ENCODE measurements at regions not wholly inside any gene's neighbourhood (a gene's known extent, or its start where the extent isn't known, plus 50 kb on each side); places are given as distances from the start of the nearest gene placed in this dataset.

GRCh38 chr19:13627531-13627930 is 121.3 kb upstream of the CACNA1A start:
- peaks cover 7% of the 10 kb centered on the region for H3K9me3 ChIP-seq (ENCODE audit: control insufficient read depth, insufficient read depth, low read depth, low read length)
- H3K4me1 ChIP-seq (ENCODE audit: control insufficient read depth, insufficient read depth, low read length) = peaks cover 30% of the 10 kb centered on the region
- H3K4me3 ChIP-seq (ENCODE audit: low read depth, low read length) = no peak overlapping the region
- no peak overlapping the region for H3K9ac ChIP-seq (ENCODE audit: low read length)
- no peaks in the 10 kb centered on the region for H3K36me3 ChIP-seq (ENCODE audit: control insufficient read depth, insufficient read depth, low read length)
- H3K27me3 ChIP-seq (ENCODE audit: control insufficient read depth, insufficient read depth, low read length) = peaks cover 21% of the 10 kb centered on the region
- no peak overlapping the region for H3K27ac ChIP-seq (ENCODE audit: low read depth, low read length)

- Histone ChIP-seq H3K4me3 (ENCODE audit: low read depth, low read length) (peak overlapping the region; percentile 48), H3K27ac (ENCODE audit: low read depth, low read length) (peak overlapping the region; percentile 28; the same call in 1 of the 2 replicates), H3K9ac (ENCODE audit: low read length) (peak overlapping the region; percentile 65), H3K27me3 (ENCODE audit: control insufficient read depth, insufficient read depth, low read length) (peaks cover 24% of the 10 kb centered on the region), H3K36me3 (ENCODE audit: control insufficient read depth, insufficient read depth, low read length) (no peaks in the 10 kb centered on the region), H3K4me1 (ENCODE audit: control insufficient read depth, insufficient read depth, low read length) (peaks cover 40% of the 10 kb centered on the region), H3K9me3 (ENCODE audit: control insufficient read depth, insufficient read depth, low read depth, low read length) (no peaks in the 10 kb centered on the region)
Measured at GRCh38 chr19:13623716-13624710, 117.7 kb upstream of the CACNA1A start.

GRCh38 chr19:13622766-13623715 is 116.8 kb upstream of the CACNA1A start:
- Histone ChIP-seq H3K36me3 (ENCODE audit: control insufficient read depth, insufficient read depth, low read length) (no peaks in the 10 kb centered on the region), H3K4me1 (ENCODE audit: control insufficient read depth, insufficient read depth, low read length) (peaks cover 40% of the 10 kb centered on the region), H3K9ac (ENCODE audit: low read length) (peak overlapping the region; percentile 65), H3K27me3 (ENCODE audit: control insufficient read depth, insufficient read depth, low read length) (peaks cover 24% of the 10 kb centered on the region), H3K4me3 (ENCODE audit: low read depth, low read length) (peak overlapping the region; percentile 48; the same call in 1 of the 2 replicates), H3K9me3 (ENCODE audit: control insufficient read depth, insufficient read depth, low read depth, low read length) (no peaks in the 10 kb centered on the region), H3K27ac (ENCODE audit: low read depth, low read length) (peak overlapping the region; percentile 28; the same call in 1 of the 2 replicates)

GRCh38 chr19:13621413-13621812 is 115.1 kb upstream of the CACNA1A start:
- no peaks in the 10 kb centered on the region for H3K36me3 ChIP-seq (ENCODE audit: control insufficient read depth, insufficient read depth, low read length)
- peaks cover 40% of the 10 kb centered on the region for H3K4me1 ChIP-seq (ENCODE audit: control insufficient read depth, insufficient read depth, low read length)
- peaks cover 24% of the 10 kb centered on the region for H3K27me3 ChIP-seq (ENCODE audit: control insufficient read depth, insufficient read depth, low read length)
- no peak overlapping the region; the same call in 1 of the 2 replicates for H3K27ac ChIP-seq (ENCODE audit: low read depth, low read length)
- no peaks in the 10 kb centered on the region for H3K9me3 ChIP-seq (ENCODE audit: control insufficient read depth, insufficient read depth, low read depth, low read length)
- no peak overlapping the region for H3K9ac ChIP-seq (ENCODE audit: low read length)
- no peak overlapping the region for H3K4me3 ChIP-seq (ENCODE audit: low read depth, low read length)

GRCh38 chr19:13619203-13619632 is 112.9 kb upstream of the CACNA1A start:
- Histone ChIP-seq H3K9ac (ENCODE audit: low read length) (no peak overlapping the region), H3K36me3 (ENCODE audit: control insufficient read depth, insufficient read depth, low read length) (no peaks in the 10 kb centered on the region), H3K4me1 (ENCODE audit: control insufficient read depth, insufficient read depth, low read length) (peaks cover 27% of the 10 kb centered on the region), H3K9me3 (ENCODE audit: control insufficient read depth, insufficient read depth, low read depth, low read length) (no peaks in the 10 kb centered on the region), H3K27me3 (ENCODE audit: control insufficient read depth, insufficient read depth, low read length) (peaks cover 19% of the 10 kb centered on the region), H3K27ac (ENCODE audit: low read depth, low read length) (no peak overlapping the region), H3K4me3 (ENCODE audit: low read depth, low read length) (no peak overlapping the region)

GRCh38 chr19:13615890-13616289 is 109.6 kb upstream of the CACNA1A start:
- no peak overlapping the region for H3K27ac ChIP-seq (ENCODE audit: low read depth, low read length)
- H3K9me3 ChIP-seq (ENCODE audit: control insufficient read depth, insufficient read depth, low read depth, low read length) = peaks cover 4% of the 10 kb centered on the region; the same call in 1 of the 2 replicates
- H3K4me3 ChIP-seq (ENCODE audit: low read depth, low read length) = no peak overlapping the region
- no peaks in the 10 kb centered on the region for H3K4me1 ChIP-seq (ENCODE audit: control insufficient read depth, insufficient read depth, low read length)
- no peaks in the 10 kb centered on the region for H3K27me3 ChIP-seq (ENCODE audit: control insufficient read depth, insufficient read depth, low read length)
- no peaks in the 10 kb centered on the region for H3K36me3 ChIP-seq (ENCODE audit: control insufficient read depth, insufficient read depth, low read length)
- no peak overlapping the region for H3K9ac ChIP-seq (ENCODE audit: low read length)

GRCh38 chr19:13613447-13613846 is 107.2 kb upstream of the CACNA1A start:
- no peak overlapping the region for H3K4me3 ChIP-seq (ENCODE audit: low read depth, low read length)
- no peak overlapping the region for H3K9ac ChIP-seq (ENCODE audit: low read length)
- H3K27ac ChIP-seq (ENCODE audit: low read depth, low read length) = no peak overlapping the region
- 0 out of 2 replicates have a peak, but pooled peaks cover 8% of the 10 kb centered on the region for H3K4me1 ChIP-seq (ENCODE audit: control insufficient read depth, insufficient read depth, low read length)
- H3K27me3 ChIP-seq (ENCODE audit: control insufficient read depth, insufficient read depth, low read length) = no peaks in the 10 kb centered on the region
- peaks cover 4% of the 10 kb centered on the region; the same call in 1 of the 2 replicates for H3K9me3 ChIP-seq (ENCODE audit: control insufficient read depth, insufficient read depth, low read depth, low read length)
- no peaks in the 10 kb centered on the region for H3K36me3 ChIP-seq (ENCODE audit: control insufficient read depth, insufficient read depth, low read length)

- Histone ChIP-seq H3K27me3 (ENCODE audit: control insufficient read depth, insufficient read depth, low read length) (no peaks in the 10 kb centered on the region), H3K27ac (ENCODE audit: low read depth, low read length) (no peak overlapping the region), H3K4me1 (ENCODE audit: control insufficient read depth, insufficient read depth, low read length) (0 out of 2 replicates have a peak, but pooled peaks cover 8% of the 10 kb centered on the region)
Measured at GRCh38 chr19:13611596-13611995, 105.3 kb upstream of the CACNA1A start.

GRCh38 chr19:13610039-13610691 is 103.9 kb upstream of the CACNA1A start:
- peaks cover 4% of the 10 kb centered on the region; the same call in 1 of the 2 replicates for H3K9me3 ChIP-seq (ENCODE audit: control insufficient read depth, insufficient read depth, low read depth, low read length)
- H3K4me1 ChIP-seq (ENCODE audit: control insufficient read depth, insufficient read depth, low read length) = 0 out of 2 replicates have a peak, but pooled peaks cover 8% of the 10 kb centered on the region
- no peaks in the 10 kb centered on the region for H3K36me3 ChIP-seq (ENCODE audit: control insufficient read depth, insufficient read depth, low read length)
- no peak overlapping the region for H3K27ac ChIP-seq (ENCODE audit: low read depth, low read length)
- H3K9ac ChIP-seq (ENCODE audit: low read length) = no peak overlapping the region
- H3K4me3 ChIP-seq (ENCODE audit: low read depth, low read length) = no peak overlapping the region
- no peaks in the 10 kb centered on the region for H3K27me3 ChIP-seq (ENCODE audit: control insufficient read depth, insufficient read depth, low read length)

More at GRCh38 chr19:13611596-13611995, 105.3 kb upstream of the CACNA1A start:
- H3K9me3 ChIP-seq (ENCODE audit: control insufficient read depth, insufficient read depth, low read depth, low read length) = peaks cover 4% of the 10 kb centered on the region; the same call in 1 of the 2 replicates
- H3K36me3 ChIP-seq (ENCODE audit: control insufficient read depth, insufficient read depth, low read length) = no peaks in the 10 kb centered on the region
- no peak overlapping the region for H3K4me3 ChIP-seq (ENCODE audit: low read depth, low read length)
- no peak overlapping the region for H3K9ac ChIP-seq (ENCODE audit: low read length)

- H3K4me1 ChIP-seq (ENCODE audit: control insufficient read depth, insufficient read depth, low read length) = 0 out of 2 replicates have a peak, but pooled peaks cover 8% of the 10 kb centered on the region
- H3K27ac ChIP-seq (ENCODE audit: low read depth, low read length) = no peak overlapping the region
- H3K27me3 ChIP-seq (ENCODE audit: control insufficient read depth, insufficient read depth, low read length) = no peaks in the 10 kb centered on the region
- H3K9me3 ChIP-seq (ENCODE audit: control insufficient read depth, insufficient read depth, low read depth, low read length) = no peaks in the 10 kb centered on the region
- no peak overlapping the region for H3K9ac ChIP-seq (ENCODE audit: low read length)
- H3K4me3 ChIP-seq (ENCODE audit: low read depth, low read length) = no peak overlapping the region
- no peaks in the 10 kb centered on the region for H3K36me3 ChIP-seq (ENCODE audit: control insufficient read depth, insufficient read depth, low read length)
Measured at GRCh38 chr19:13606156-13606555, 99.9 kb upstream of the CACNA1A start.
